NCI-H2196 treated with DMSO at 0.1 percent for 48 hours (cell line): ENCODE measurements at regions not wholly inside any gene's neighbourhood (a gene's known extent, or its start where the extent isn't known, plus 50 kb on each side); places are given as distances from the start of the nearest gene placed in this dataset.

Experiments
- DNase-seq: peaks from one replicate; lab custom pipeline; 2025; ENCODE audit not compliant: unreplicated experiment; lab: John Stamatoyannopoulos, UW

DNA sequence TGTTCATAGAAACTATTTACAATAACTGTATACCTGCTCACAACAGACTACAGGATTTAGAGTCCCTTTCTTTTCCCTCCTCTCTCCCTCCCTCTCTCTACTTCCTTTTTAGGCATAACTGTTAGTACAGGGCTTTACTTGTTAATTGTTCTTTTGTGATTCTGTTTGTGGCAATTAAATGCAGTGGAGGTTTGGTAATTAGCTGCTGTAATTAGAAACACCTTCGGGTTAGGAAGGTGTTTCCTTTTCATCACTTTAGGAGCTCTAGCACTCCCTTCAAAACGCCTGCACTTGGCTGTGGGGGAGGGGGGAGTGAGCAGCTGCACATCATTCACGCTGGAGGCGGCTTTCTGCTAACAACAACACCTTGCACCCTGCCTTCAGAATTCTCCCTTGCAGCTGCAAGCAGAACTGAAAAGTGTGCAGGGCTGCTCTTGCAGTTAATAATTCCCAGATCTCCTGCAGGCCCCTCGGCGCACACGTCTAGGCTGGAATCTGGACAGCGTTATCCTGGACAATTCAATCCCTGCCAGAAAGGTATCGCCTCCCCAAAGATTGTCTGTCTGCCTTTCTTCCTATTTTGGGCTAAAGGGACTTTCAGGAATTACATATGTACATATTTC lies 242.6 kb upstream of the RGMA start:
- no peak for DNase-seq

DNA sequence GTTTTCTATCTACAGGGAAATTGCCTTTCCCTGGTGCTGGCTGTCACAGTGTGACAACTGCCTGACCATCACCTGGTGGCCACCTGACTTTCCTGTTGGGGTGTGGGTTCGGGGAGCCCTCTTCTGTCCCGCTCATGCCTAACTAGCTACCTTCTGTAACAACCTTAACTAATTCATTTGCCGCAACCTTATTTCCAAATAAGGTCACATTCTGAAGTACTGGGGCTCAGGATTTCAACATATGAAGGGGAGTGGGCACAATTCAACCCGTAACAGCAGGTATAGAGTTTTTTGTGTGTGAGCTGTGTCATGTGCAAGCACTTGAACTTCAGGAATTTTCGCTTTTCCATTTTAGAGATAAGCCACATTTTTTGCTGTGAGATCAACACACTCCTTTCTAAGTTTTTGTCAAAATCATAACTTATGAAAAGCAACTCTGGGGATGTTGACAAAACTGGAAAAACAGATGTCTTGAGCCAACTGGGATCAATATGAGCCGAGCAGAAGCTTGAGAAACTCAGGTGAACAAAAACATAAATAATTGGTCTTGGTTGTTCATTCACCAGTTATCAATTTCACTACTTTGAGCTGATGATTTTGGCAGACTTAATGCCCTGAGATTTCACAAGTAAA lies 242.0 kb upstream of the RGMA start:
- DNase-seq = no peak

DNA sequence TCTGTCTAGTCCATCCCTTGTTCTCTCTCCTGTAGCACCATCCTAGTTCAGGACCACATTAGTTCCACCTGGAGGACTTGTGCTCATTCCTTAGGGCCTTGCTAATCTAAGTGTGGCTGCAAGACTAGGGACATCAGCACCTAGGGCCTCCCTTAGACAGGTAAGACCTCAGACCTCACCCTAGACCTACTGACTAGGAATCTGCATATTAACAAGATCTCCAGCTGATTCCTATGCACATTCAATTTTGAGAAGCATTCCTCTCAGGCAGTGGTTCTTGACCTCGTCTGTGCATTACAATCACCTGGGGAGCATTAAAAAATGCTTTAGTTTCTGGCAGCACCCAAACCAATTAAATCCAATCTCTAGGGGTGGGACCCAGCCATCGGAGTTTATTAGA lies 238.4 kb upstream of the RGMA start:
- DNase-seq = no peak

DNA sequence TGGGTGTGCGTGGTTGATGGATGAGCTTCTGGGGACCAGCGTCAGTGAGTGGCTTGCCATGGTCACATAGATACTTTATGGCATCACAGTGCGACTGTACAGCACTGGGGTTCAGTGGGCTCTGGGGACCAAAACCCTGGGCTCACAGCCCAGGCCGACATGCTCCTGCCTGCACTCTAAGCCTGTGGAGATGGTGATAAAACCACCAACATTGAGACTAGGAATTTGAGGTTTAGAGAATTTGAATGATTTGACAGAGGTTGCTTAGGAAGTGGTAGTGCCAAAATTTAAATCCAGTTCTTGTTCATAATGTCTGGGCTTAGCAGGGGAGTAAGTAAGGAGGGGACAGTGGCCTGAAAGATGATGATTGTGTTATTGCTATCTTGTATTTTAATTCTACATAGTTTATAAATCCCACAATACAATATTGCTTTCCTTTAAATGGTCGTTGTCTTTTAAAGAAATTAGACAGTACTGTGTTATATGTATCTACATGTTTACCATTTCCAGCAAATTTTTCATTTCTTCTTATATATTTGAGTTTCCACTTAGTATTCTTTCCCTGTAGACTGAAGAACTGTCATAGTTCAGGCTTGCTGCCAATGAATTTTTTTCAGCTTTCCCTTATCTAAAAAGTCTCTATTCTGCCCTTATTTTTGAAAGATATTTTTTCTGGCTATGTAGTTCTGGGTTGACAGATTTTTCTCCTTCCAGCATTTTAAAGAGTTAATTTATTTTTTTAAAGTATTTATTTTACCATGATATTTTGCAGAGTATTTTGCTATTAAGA lies 235.4 kb upstream of the RGMA start:
- no peak for DNase-seq

DNA sequence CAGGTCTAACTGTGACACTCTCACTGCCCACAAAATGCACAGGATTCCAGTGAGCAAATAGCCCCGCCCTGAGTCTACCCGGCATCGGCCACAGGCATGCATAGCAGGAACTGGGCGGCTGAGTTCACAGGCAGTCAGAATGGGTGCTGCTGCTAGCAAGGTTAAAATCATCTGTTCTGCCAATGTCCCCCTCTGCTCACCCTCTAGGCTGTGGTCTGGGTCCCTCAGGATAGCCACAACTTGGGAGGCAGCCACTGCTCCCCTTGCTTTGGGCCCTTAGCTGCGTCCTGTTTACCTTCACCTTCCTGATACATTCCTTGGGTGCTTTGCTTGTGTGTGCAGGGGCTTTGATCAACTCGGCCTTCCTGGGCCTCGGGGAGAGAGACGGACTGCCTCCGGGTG lies 232.9 kb upstream of the RGMA start:
- no peak for DNase-seq

DNA sequence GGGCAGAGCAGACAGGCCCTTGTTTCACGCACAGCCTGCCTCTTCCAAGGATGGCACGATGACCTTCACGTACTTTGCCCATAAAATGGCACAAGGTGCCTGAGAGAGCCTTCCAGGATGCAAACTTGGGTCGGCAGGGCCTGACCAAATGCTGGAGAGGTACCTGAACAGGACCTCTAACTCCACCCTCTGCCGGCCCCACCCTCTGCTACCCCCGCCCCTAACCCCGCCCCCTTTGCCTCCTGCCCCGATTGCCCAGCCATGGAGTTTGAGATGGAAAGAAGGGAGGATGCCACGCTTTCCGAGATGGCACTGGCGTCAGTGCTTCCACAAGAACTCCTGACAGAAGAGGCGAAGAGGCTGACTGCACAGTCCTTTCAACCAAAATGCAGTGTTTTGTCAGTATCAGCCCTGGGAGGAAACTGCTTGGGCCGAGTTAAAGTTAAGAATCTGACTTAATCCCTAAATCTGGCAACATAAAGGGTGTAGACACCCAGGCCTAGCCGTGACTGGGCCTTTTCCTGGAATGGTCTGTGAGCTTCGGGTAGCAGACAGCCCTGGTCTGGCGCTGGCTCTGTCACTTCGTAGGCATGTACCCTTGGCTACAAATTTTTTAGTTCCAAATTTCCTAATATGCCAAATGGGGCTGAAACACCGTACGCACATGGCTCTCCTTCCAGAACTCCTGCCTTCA lies 230.3 kb upstream of the RGMA start:
- no peak for DNase-seq

DNA sequence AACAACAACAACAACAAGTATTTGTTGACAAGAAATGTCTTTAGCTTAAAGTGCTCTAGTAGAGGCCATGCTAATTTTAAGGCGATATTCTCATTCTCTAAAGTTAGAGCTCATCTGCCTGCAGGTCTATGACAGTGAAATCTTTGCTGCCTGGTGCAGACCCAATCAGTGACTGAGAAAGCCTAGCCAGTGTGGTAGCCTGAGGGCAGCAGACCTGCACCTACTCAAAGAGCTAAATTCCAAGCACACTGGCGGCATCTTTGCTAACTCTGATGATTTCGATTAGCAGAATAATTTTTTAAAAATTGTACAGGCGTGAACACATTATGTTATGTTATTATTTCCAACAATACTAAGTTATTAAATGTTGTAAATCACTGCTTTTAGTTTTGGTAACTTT lies 228.8 kb upstream of the RGMA start:
- DNase-seq = no peak

DNA sequence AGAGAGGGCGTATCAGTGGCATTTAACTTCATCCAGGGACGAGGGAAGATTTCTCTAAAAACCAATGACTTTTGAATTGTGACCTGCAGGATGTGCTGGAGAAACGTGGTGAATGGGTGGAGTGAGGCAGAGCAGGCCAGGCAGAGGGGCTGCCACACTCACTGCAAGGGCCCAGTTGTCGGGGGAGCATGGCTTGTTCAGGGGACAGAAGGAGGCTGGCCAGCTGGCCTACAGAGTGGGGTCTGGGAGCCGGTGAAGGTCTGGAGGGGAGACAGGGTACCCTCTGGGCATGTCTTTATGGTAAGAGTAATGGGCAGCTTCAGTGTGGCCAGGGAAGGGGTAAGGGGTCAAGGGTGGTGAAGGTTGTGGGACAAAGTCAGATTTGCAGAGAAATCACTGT lies 225.2 kb upstream of the RGMA start:
- DNase-seq = no peak

DNA sequence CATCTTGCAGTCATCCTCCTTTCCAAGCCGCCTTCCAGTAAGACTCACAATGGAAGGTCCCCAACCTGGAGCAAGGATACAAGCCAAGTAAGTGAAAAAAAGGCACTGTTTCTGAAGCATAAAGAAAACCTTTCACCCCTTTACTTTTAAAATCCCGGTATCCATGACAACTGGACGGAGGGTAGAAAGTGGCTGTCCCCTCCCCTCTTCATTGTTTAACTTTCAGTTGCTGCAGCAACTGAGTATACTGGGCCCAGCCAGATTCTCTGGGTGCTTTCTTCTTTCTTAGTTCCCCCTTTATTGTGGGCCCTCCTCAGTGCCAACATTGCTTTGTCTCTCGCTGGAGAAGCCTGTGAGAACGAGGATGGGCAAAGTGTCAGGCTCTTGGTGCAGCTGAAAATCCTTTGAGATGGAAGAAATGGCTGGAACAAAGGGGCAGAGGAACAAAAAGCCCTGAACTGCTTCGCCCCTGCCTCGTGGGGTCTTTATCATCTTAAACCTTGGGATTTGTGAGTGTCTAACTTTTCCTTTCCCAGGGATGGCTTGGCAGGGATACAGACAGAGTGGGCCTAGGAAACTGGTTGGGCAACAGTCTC lies 224.0 kb upstream of the RGMA start:
- no peak for DNase-seq

DNA sequence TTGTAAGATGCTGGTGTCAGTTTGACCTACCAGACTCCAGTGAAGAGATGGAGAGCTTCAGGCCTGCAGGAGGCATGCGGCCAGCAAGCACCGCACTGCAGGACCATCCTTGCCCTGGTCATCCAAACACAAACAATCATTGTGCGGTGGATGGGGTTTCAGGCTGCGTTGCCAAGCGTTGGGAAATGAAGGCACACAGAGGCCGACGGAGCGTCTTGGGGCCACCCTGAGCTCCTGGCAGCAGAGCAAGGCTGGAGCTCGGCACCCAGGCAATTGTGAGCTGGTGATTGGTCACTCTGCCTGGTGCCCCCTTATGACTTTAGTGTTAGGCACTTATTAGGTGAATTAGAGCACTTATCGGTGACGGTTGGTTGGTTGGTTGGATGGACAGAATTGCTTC lies 222.6 kb upstream of the RGMA start:
- no peak for DNase-seq

DNA sequence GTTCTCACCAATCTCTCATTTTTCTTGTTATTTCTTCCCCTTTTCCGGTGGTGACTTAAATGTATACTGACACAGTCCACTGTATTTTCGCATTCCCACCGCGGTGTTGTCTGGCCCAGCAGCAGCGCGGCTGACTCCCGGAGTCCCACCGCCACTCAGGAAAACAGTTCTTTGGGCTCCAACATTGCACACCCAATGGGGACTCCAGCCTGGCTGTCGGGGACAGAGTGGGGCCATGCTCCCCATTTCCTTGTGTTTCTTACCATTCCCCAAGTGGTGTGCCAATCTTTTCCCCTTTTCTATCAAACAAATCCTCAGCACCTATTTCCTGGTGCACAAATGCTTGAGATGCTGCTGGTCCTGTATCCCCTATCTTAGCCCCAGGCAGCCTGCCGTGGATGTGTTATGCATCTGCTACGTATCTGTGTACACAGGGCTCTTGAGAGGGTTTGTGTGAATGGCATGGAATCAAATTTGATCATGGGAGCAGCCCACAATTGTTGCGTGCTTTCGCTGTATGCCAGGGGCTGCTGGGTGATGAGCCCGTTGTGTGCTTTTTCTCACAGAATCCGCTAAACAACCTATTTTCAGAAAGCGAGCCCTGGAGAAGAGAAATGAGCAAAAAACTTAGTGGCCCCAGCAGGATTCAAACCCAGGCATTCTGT lies 219.1 kb upstream of the RGMA start:
- no peak for DNase-seq

DNA sequence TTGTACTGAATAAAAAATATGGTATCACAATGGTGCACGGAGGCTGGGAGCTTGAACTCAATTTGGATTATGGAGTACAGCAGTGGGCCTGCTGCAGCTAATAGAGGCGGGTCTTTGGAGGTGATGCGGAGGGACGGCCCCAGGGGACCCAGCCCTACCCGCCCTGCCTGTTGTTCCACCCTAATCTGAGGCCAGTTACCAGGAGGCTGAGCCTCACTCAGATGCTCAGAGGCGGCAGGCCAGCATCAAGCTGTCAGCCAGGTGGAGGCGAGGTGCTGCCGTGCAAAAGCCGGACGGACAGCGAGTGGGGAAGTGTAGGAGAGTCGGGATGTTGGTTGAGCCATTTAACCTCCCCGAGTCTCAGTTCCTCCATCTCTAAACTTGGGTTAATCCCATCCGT lies 218.5 kb upstream of the RGMA start:
- DNase-seq = no peak

DNA sequence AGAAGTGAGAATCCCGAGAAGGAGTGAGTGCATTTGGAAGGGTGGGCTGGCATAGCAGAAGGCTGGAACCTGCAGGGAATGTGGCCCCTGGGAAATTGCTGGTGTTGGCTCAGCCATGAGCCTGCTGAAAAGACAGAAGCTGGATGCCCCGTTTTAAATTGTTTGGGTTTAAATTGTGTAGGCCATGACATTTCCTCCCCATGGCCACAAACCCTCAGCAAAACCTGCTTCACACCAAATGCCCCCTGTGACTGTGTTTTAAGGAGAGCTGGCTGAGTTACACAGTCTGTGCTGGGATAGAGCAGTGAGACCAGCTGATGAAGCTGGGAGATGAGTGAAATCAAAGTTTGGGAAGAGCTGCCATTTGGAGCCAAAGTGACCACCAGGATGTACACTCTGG lies 216.3 kb upstream of the RGMA start:
- no peak for DNase-seq

DNA sequence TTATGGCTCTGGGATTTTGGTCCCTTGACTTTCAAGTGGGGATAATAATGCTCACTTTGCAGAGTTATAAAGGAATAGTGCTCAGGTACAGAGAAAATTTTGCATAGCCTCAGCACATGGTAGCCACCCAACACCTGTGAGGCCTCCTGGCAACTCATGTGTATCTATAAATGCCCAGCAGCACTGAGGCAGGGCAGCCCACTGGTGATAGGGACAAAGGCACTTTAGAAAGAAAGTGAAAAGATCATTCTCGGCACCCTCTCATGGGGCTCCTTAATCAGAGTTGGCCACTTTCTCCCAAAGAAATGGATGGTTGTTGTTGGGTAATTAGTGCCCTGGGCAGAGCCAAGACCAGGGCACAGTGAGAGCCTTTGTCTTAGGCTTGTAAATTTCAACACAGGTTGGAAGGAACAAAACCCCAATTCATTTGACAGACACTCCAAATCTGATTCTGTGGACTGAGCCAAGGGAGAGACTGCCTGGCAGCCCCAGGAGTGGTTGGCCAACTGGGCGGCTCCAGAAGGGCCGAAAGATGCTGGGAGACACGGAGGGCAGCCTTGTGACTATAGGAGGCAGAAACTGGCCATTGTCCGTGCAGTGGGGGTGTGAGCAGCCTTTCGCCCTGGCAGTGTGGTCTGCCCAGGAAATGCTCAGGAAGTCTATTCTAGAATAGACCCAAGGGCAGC lies 213.2 kb upstream of the RGMA start:
- DNase-seq = no peak

DNA sequence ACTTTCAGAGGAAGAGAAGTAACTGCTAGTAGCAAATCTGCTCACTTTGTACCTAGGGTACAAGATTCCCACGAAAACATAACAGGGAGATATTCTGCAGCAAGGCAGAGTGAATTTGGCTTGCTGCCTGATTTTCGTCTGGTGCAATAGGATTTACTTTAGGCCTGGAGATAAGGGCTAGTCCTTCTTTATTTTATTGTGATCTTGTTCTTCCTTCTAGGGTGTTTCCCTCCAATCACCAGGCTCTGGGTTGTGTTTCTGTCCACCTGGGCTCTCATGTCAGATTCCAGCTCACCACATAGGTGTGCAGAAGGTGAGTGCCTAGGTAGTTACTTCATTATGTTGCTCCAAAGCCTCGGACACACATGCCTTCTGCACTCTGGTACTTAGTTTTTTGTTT lies 211.8 kb upstream of the RGMA start:
- no peak for DNase-seq

DNA sequence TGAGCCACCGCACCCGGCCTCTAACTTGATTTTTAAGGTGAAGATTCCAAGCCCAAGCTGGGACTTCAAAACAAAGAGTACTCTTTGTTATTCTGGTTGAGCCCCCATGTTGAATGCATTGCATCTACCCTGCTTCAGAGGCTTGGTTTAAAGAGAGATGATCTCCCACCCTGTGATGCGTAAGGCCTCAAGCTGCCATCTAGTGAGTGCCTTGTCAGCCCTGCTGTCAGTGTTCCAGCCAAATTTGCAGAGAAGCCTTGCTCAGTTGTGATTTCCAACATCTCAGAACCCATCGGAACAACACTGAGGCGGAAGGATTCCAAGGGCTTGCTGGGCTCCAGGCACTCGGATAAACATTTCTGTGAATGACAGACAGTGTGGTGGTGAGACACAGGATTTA lies 210.7 kb upstream of the RGMA start:
- no peak for DNase-seq

DNA sequence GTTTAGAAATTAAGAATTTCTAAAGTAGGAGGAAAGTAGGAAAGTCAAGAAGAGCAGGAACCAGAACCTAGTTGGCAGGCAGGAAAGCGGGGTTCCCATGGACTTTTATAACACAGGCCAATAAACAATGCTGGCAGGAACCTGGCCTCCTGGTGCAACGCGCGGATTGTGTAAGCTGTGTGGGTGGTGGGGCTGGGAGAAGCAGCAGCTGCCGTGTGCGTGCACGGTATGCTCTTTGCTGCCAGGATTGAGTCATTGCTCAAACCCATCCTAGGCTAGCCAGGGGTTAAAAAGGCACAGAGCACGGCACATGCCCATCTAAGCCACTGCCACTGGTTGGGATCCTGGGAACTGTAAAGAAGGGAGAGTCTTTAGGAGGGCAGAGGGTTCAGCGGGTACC lies 209.9 kb upstream of the RGMA start:
- DNase-seq = no peak

DNA sequence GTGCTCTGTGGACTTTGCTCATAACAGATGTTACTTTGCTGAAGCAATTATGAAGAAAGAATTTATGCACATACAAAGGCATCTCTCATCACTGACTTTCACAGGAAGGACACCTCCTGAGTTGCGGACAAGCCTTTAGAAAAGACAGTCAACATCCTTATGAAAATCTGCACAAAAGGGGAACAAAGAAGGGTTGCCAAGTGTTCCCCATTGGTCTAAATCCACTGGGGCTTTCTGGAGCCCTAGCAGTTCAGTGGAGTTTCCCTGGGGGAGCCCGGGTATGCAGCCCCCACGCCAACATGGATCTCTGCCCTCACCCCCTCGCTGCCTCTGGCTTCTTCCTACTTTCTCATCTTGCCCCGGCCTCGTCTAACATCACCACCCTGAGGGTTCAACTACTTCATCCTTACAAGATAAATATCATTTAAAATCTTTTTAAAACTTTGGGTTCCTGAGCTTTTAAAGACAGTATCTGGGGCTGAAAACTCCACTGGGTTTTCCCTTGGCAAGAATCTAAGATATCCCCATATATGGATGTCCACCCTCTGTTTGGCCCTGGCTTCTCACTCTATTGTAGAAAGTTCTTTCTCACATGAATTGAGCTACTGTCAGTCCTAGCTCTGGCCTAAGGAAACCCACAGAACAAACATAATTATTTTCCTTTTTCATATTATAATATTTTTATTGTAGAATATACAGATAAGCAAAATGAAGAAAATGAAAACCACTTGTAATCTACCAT lies 207.9 kb upstream of the RGMA start:
- no peak for DNase-seq

DNA sequence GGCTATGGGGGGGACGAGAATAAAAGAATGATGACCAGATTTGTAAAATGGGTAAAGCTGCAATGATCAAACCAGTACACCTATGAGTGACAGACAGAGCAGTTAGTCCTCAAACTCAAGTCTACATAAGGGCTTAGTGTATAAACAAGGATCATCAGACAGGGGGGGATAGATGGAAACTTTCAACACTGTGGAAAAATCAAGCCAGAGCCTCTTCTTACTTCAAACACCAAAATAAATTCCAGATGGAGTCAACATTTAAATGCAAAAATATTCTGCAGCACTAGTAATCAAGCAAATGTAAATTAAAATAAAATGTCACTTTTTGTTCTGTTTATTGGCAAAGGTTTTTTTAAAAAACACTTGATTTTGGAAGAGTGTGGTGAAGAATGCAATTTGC lies 205.9 kb upstream of the RGMA start:
- no peak for DNase-seq

DNA sequence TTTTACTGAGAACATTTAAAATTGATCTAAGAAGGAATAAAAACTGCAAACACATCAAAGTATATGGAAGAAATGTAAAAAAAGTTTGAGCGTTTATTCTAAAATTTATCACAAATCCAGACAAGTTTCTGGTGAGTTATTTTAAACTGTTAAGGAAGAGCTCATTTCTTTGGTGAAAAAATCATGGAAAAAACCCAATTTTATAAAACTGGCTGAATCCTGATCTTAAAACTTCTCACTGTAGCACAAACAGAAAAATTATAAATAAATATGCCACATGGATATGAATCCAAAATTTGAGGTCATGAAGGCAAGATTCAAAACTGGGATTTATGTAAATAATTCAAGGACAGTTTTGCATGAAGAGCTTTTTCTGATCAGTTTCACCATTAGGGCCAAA lies 205.1 kb upstream of the RGMA start:
- DNase-seq = no peak
